Ovary (tissue), 7 donors: ENCODE measurements at regions not wholly inside any gene's neighbourhood (a gene's known extent, or its start where the extent isn't known, plus 50 kb on each side); places are given as distances from the start of the nearest gene placed in this dataset.

ENCODE experiments used
- DNase-seq, 5 donors: peaks; one replicate each; pipeline ENCODE4 v3.0.0-alpha.2; 2019 to 2020
- H3K27ac ChIP-seq, 2 donors: fragments of 200-600 bp; one replicate each; pipeline versions ENCODE4 v1.5.1 to v1.8.0; 2019 to 2022
- H3K27me3 ChIP-seq: fragments of 200-600 bp; one replicate; pipeline ENCODE4 v1.8.0; 2022
- H3K36me3 ChIP-seq: fragments of 200-600 bp; sonication (generic); one replicate; pipeline ENCODE4 v1.5.1; 2019
- H3K4me1 ChIP-seq: one replicate; pipeline ENCODE4 v1.8.1; 2013; ENCODE audit warnings: mild to moderate bottlenecking, moderate library complexity; ENCODE audit not compliant: insufficient read depth
- H3K4me3 ChIP-seq: fragments of 200-600 bp; sonication (generic); one replicate; pipeline ENCODE4 v1.5.1; 2017
- H3K9me3 ChIP-seq, 2 donors: fragments of 200-600 bp in 1 of 2; sonication (generic) in 1 of 2; one replicate each; pipeline versions ENCODE4 v1.5.1 to v1.8.1; 2013 to 2019; ENCODE audit warnings: mild to moderate bottlenecking in 1 of 2, moderate library complexity in 1 of 2
- CTCF ChIP-seq, 3 donors: fragments of 450-650 bp in 2 of 3; fragments of 200-600 bp in 1 of 3; IDR thresholded peaks; one replicate each; pipeline versions ENCODE4 v1.5.1 to v1.8.0; 2016 to 2022; ENCODE audit warnings: antibody characterized with exemption in 3 of 3, mild to moderate bottlenecking in 1 of 3
- EP300 ChIP-seq: sonication (generic); formaldehyde crosslinking; IDR thresholded peaks from one replicate; pipeline ENCODE4 v1.6.1; 2017; ENCODE audit warnings: antibody characterized with exemption
- POLR2A ChIP-seq: fragments of 450-650 bp; IDR thresholded peaks from one replicate; pipeline ENCODE4 v1.6.1; 2017; ENCODE audit warnings: antibody characterized with exemption, mild to moderate bottlenecking, moderate library complexity
- WGBS, 3 donors: extraction: QIAGEN DNeasy Blood & Tissue Kit in 1 of 3; methylation state at CpG; one replicate each; pipeline versions ENCODE4 v1.1.5 to v1.1.7; 2013 to 2017; 5-methylcytosine and 5-hydroxymethylcytosine counted together
- intact Hi-C, 4 donors: fragments of 100-400 bp; cut with DNase I; formaldehyde crosslinking; loops; one replicate each; pipeline versions ENCODE4 v1.11.0 to v1.15.1; 2022 to 2023
- donor health status: DM: no; HTN: no; CAD: no; lungs with moderate emphysema.
- donor health status: DM: no; HTN: no; CAD: no.
- donor health status: Bipolar disorder and iron deficiency.
- donor health status: DM: no; HTN: no; CAD: no.
- donor health status: DM: yes; HTN: yes; CAD: no.

GRCh38 chr4:13007802-13008470 is 476.2 kb downstream of the RAB28 start:
- Histone ChIP-seq H3K36me3 (no peaks in the 10 kb centered on the region), H3K4me3 (no peak overlapping the region), H3K27ac (no peak overlapping the region), H3K9me3 (no peaks in the 10 kb centered on the region), H3K4me1 (no peaks in the 10 kb centered on the region), H3K27me3 (no peaks in the 10 kb centered on the region)
- intact Hi-C loops, result no loop called here
- no peak for TF ChIP-seq EP300
- TF ChIP-seq POLR2A, result no peak
- no peak for TF ChIP-seq CTCF (IDR thresholded peaks at IDR 0.05)
- WGBS, 3 donors, result 64 to 76% (median 74%) methylated on average over 5 of the region's 5 CpGs
- DNase-seq, result no peak

- no peak for TF ChIP-seq EP300
- TF ChIP-seq CTCF (IDR thresholded peaks at IDR 0.05), result no peak
- TF ChIP-seq POLR2A, result no peak
- WGBS, 3 donors, result 85 to 93% (median 92%) methylated on average over 3 of the region's 3 CpGs
- DNase-seq, result no peak
Observed at GRCh38 chr4:12993923-12994322, 490.2 kb downstream of the RAB28 start.

GRCh38 chr4:12987284-12987683 is 496.9 kb downstream of the RAB28 start:
- no peaks in the 10 kb centered on the region for H3K4me1 ChIP-seq
- intact Hi-C loops, result no loop called here
- no peak for DNase-seq
- WGBS, 3 donors, result 70 to 79% (median 72%) methylated on average over 2 of the region's 2 CpGs
- H3K4me3 ChIP-seq, result no peak overlapping the region
- H3K27me3 ChIP-seq, result no peaks in the 10 kb centered on the region
- no peaks in the 10 kb centered on the region for H3K36me3 ChIP-seq
- no peak overlapping the region for H3K27ac ChIP-seq
- no peaks in the 10 kb centered on the region for H3K9me3 ChIP-seq
- TF ChIP-seq CTCF (IDR thresholded peaks at IDR 0.05) (no peak), POLR2A (no peak), EP300 (no peak)

More at GRCh38 chr4:12993923-12994322, 490.2 kb downstream of the RAB28 start:
- no peak overlapping the region for H3K27ac ChIP-seq
- no peaks in the 10 kb centered on the region for H3K27me3 ChIP-seq
- no peaks in the 10 kb centered on the region for H3K9me3 ChIP-seq
- H3K4me1 ChIP-seq, result no peaks in the 10 kb centered on the region
- intact Hi-C loops, result no loop called here
- H3K36me3 ChIP-seq, result no peaks in the 10 kb centered on the region
- H3K4me3 ChIP-seq, result no peak overlapping the region

GRCh38 chr4:12979797-12980196 is 504.3 kb downstream of the RAB28 start:
- intact Hi-C loops, result no loop called here
- WGBS, 3 donors, result 78 to 89% (median 88%) methylated on average over 11 of the region's 11 CpGs
- H3K4me1 ChIP-seq, result no peaks in the 10 kb centered on the region
- no peaks in the 10 kb centered on the region for H3K9me3 ChIP-seq
- no peak overlapping the region for H3K4me3 ChIP-seq
- no peak for TF ChIP-seq EP300
- TF ChIP-seq CTCF (IDR thresholded peaks at IDR 0.05), result no peak
- no peak for TF ChIP-seq POLR2A
- no peak overlapping the region for H3K27ac ChIP-seq
- no peak for DNase-seq
- H3K36me3 ChIP-seq, result no peaks in the 10 kb centered on the region
- H3K27me3 ChIP-seq, result no peaks in the 10 kb centered on the region
